ENCODE measurements at regions not wholly inside any gene's neighbourhood (a gene's known extent, or its start where the extent isn't known, plus 50 kb on each side); places are given as distances from the start of the nearest gene placed in this dataset.

GRCh38 chr5:174998131-174998730, 273.8 kb downstream of the MSX2 start:
- H3K4me3 ChIP-seq (ENCODE audit: low read depth, low read length), result no peak overlapping the region
- DNase-seq (ENCODE audit: low read depth), result no peak
- TF ChIP-seq CTCF (IDR thresholded peaks at IDR 0.05; ENCODE audit: low read depth, low read length, missing control alignments), result no peak

GRCh38 chr5:174997688-174998087, 273.3 kb downstream of the MSX2 start:
- no peak overlapping the region for H3K4me3 ChIP-seq (ENCODE audit: low read depth, low read length)
- no peak for TF ChIP-seq CTCF (IDR thresholded peaks at IDR 0.05; ENCODE audit: low read depth, low read length, missing control alignments)
- no peak for DNase-seq (ENCODE audit: low read depth)

DNA sequence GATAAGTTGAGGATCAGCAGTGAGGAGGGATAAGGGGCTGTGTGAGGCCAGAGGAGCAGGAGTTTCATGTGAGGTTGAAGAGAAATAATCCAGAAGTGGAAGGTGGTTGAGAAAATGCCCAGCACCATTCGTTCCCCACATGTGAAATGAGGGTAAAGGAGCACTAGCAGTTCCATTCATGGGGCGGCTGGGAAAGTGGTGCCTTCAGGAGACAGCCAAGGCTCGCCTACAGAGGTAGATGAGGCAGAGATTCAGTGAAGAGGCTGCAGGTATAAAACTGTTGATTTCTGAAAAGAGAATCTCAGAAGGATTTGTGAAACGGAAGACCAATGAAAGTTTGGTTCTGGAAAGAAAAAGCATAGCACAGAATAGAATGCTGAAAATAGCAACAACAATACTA, 272.6 kb downstream of the MSX2 start:
- TF ChIP-seq CTCF (IDR thresholded peaks at IDR 0.05; ENCODE audit: low read depth, low read length, missing control alignments), result no peak
- no peak overlapping the region for H3K4me3 ChIP-seq (ENCODE audit: low read depth, low read length)
- no peak for DNase-seq (ENCODE audit: low read depth)

GRCh38 chr5:174995827-174996226, 271.4 kb downstream of the MSX2 start:
- no peak for TF ChIP-seq CTCF (IDR thresholded peaks at IDR 0.05; ENCODE audit: low read depth, low read length, missing control alignments)
- DNase-seq (ENCODE audit: low read depth), result no peak
- H3K4me3 ChIP-seq (ENCODE audit: low read depth, low read length), result no peak overlapping the region

DNA sequence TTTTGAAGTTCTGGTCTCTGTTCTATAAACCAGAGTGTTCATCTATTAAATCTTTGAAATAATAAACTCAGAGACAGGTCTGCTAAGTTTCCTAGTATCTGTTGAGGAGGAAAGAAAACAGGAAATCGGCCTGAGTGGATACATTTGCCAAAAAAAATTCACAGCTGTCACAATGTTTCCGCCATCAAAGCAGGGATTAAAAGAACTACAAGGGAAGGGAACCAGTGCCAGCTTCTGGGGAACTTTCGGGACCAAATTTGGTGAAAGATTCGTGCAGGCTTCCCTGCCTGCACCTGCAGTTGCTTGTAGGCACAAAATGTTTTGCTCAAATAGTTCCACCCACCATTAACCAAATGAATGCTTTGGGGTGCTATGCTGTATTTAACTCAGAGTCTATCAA, 267.5 kb downstream of the MSX2 start:
- DNase-seq (ENCODE audit: low read depth), result no peak
- TF ChIP-seq CTCF (IDR thresholded peaks at IDR 0.05; ENCODE audit: low read depth, low read length, missing control alignments), result no peak
- no peak overlapping the region for H3K4me3 ChIP-seq (ENCODE audit: low read depth, low read length)

- no peak for TF ChIP-seq CTCF (IDR thresholded peaks at IDR 0.05; ENCODE audit: low read depth, low read length, missing control alignments)
- DNase-seq (ENCODE audit: low read depth), result no peak
- H3K4me3 ChIP-seq (ENCODE audit: low read depth, low read length), result no peak overlapping the region
Measured at GRCh38 chr5:174990909-174991308, 266.5 kb downstream of the MSX2 start.

DNA sequence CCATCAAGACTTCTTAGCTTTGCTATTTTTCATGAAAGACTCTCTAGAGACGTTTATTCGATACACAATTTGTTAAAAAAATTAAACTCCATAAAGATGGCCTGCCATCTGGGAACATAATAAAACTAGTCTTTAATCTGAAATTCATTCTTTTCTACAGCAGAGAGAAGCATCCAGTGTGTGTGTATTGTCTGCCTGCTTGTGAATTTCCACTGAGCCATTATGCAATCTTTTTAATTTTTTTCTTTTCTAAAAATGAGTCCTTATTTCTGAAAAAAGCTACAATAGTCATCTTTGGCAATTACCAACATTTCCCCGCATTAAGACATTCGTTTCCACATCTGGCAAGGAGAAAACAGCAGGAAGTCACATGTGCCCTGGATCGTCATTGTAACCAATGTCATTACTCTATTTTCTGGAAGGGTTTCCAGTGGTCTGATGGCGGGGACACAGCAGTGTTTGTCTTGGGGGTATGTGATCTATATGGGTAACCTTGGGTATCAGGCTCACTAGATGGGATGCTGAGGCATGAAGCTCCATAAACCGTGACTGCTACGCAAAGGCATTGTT, 263.1 kb downstream of the MSX2 start:
- no peak for DNase-seq (ENCODE audit: low read depth)
- no peak for TF ChIP-seq CTCF (IDR thresholded peaks at IDR 0.05; ENCODE audit: low read depth, low read length, missing control alignments)
- no peak overlapping the region for H3K4me3 ChIP-seq (ENCODE audit: low read depth, low read length)

Measured in GM12864 (cell line).